ENCODE measurements at regions not wholly inside any gene's neighbourhood (a gene's known extent, or its start where the extent isn't known, plus 50 kb on each side); places are given as distances from the start of the nearest gene placed in this dataset.

DNA sequence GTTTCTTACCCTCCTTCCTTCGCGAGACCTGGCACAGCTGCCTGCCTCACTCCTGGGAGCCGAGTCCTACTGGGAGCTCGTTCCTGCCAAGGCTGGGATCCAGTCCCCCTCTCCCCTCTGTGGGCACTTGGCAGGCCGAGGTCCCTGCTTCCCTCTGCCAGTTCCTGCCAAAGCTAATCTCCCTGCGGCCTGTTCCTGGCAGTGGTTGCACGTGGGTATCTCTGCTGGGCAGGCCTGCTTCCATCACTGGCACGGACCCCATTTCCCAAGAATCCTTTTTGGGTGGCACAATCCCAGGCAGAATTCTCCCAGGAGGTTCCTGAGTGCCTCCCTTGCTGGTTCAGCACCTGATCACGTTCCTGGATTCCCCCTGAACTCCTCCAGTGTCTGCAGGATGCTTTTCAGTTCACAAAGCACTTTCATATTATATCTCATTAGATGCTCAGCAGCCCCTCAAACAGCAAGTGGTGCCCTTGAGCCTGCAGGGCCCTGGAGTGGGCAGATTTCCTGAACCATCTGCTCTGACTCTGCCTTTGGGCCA lies 96.5 kb downstream of the RRM1 start:
- Histone ChIP-seq H3K79me2 (ENCODE audit: insufficient read depth, low read length) (no peaks in the 10 kb centered on the region), H3K4me2 (ENCODE audit: low read length) (no peak overlapping the region), H3K9ac (ENCODE audit: low read length) (no peak overlapping the region), H2AFZ (ENCODE audit: low read depth, low read length, poor library complexity, severe bottlenecking) (no peak overlapping the region), H3K4me1 (ENCODE audit: control insufficient read depth in 1 of 2, insufficient read depth in 2 of 2, low read length in 2 of 2) (peaks cover 0 to 12% of the 10 kb centered on the region in 2 experiments; a peak in 2 of 4 replicates), H3K27me3 (ENCODE audit: insufficient read depth, low read length) (no peaks in the 10 kb centered on the region), H3K36me3 (ENCODE audit: control insufficient read depth in 1 of 2, insufficient read depth in 2 of 2, low read length in 2 of 2) (no peaks in the 10 kb centered on the region), H3K27ac (ENCODE audit: low read depth, low read length) (no peak overlapping the region), H3K9me3 (ENCODE audit: control insufficient read depth in 1 of 2, insufficient read depth in 1 of 2, low read depth in 1 of 2, low read length in 2 of 2) (no peaks in the 10 kb centered on the region), H3K4me3 (replicated peaks in 1 of 2; ENCODE audit: low read depth in 1 of 2, low read length in 2 of 2) (no peak overlapping the region), H3K9me2 (ENCODE audit: insufficient read depth) (no peaks in the 10 kb centered on the region), H4K20me1 (ENCODE audit: insufficient read depth) (no peaks in the 10 kb centered on the region)
- intact Hi-C loops (cut with micrococcal nuclease): no loop called here
- ATAC-seq: no peak
- ChIA-PET POLR2A (no interaction called here), CTCF (no interaction called here), RAD21 (ENCODE audit: low non-redundant PET in 1 of 2, low total read pairs in 2 of 2, uncharacterized antibody in 2 of 2, unreplicated experiment in 2 of 2) (no interaction called here)
- TF ChIP-seq EZH2 (IDR thresholded peaks at IDR 0.05) (no peak), EGR1 (IDR thresholded peaks at IDR 0.05; ENCODE audit: low read depth) (no peak), POLR2A (IDR thresholded peaks at IDR 0.05; ENCODE audit: borderline replicate concordance, extremely low read depth, insufficient read depth, insufficient read length) (no peak), EZH2phosphoT487 (IDR thresholded peaks at IDR 0.05; ENCODE audit: borderline replicate concordance) (no peak), ZFX (IDR thresholded peaks at IDR 0.05) (no peak), JUND (IDR thresholded peaks at IDR 0.05) (no peak), SIN3A (IDR thresholded peaks at IDR 0.05; ENCODE audit: low read depth) (no peak), SP1 (IDR thresholded peaks at IDR 0.05; ENCODE audit: low read depth) (no peak)
- TF ChIP-seq, protein P1, sequence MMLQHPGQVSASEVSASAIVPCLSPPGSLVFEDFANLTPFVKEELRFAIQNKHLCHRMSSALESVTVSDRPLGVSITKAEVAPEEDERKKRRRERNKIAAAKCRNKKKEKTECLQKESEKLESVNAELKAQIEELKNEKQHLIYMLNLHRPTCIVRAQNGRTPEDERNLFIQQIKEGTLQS (IDR thresholded peaks at IDR 0.05): no peak
- TF ChIP-seq, protein P2, sequence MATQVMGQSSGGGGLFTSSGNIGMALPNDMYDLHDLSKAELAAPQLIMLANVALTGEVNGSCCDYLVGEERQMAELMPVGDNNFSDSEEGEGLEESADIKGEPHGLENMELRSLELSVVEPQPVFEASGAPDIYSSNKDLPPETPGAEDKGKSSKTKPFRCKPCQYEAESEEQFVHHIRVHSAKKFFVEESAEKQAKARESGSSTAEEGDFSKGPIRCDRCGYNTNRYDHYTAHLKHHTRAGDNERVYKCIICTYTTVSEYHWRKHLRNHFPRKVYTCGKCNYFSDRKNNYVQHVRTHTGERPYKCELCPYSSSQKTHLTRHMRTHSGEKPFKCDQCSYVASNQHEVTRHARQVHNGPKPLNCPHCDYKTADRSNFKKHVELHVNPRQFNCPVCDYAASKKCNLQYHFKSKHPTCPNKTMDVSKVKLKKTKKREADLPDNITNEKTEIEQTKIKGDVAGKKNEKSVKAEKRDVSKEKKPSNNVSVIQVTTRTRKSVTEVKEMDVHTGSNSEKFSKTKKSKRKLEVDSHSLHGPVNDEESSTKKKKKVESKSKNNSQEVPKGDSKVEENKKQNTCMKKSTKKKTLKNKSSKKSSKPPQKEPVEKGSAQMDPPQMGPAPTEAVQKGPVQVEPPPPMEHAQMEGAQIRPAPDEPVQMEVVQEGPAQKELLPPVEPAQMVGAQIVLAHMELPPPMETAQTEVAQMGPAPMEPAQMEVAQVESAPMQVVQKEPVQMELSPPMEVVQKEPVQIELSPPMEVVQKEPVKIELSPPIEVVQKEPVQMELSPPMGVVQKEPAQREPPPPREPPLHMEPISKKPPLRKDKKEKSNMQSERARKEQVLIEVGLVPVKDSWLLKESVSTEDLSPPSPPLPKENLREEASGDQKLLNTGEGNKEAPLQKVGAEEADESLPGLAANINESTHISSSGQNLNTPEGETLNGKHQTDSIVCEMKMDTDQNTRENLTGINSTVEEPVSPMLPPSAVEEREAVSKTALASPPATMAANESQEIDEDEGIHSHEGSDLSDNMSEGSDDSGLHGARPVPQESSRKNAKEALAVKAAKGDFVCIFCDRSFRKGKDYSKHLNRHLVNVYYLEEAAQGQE (IDR thresholded peaks at IDR 0.05; ENCODE audit: low read depth): no peak
- no peak for DNase-seq (ENCODE audit: low read depth, low spot score)
- BruUV-seq (replicated peaks): no TSS peak
